ENCODE measurements at regions not wholly inside any gene's neighbourhood (a gene's known extent, or its start where the extent isn't known, plus 50 kb on each side); places are given as distances from the start of the nearest gene placed in this dataset.

DNA sequence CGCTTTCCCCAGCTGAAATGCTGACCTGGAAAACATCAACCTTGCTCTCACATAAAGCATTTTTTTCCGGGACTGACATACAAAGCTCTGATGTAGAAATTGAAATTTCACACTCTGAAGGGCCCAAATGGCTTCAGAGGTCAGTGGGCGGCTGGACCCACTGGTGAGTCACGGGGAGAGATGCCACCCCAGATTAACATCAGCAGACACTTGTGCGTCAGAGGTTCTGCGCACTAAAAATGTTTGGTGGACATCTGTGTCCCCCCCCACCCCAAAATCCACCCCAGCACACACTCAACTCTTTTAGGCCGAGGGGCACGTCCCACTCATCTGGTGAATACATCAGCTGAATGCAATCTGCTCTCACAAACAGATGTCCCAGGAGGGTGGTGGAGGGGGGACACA lies 208.9 kb downstream of the ASB1 start:
- no peak for DNase-seq (ENCODE audit: low read depth, low spot score)

GRCh38 chr2:238636269-238637073 lies 209.7 kb downstream of the ASB1 start:
- peak; percentile 41 for DNase-seq (ENCODE audit: low read depth, low spot score)

- no peak for DNase-seq (ENCODE audit: low read depth, low spot score)
These were observed 209.5 kb upstream of the TWIST2 start for GRCh38 chr2:238638100-238638981.

- DNase-seq (ENCODE audit: low read depth, low spot score) = no peak
These were observed 208.8 kb upstream of the TWIST2 start for GRCh38 chr2:238638982-238639628.

DNA sequence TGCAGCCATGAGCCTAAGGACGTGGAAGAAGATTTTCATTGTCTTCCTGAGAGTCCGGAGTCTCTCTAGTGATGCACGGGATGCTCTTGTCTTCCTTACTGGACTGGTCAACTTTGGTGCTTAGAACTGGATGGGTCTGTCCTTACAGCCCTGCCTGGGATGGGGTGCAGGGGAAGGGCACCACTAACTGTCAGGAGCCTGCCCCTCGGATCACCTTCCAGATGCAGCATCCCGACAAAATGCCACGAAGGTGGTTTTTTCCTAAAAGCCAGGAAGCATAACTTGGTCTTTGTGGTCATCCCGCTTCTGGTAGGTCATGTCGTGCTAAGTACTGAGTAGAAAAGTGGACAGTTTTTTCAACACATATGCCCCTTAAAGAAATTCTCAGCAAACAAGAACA lies 207.4 kb upstream of the TWIST2 start:
- DNase-seq (ENCODE audit: low read depth, low spot score) = no peak

GRCh38 chr2:238642973-238643372 lies 204.9 kb upstream of the TWIST2 start:
- no peak for DNase-seq (ENCODE audit: low read depth, low spot score)

- no peak for DNase-seq (ENCODE audit: low read depth, low spot score)
These were observed 204.4 kb upstream of the TWIST2 start for GRCh38 chr2:238643400-238643907.

- DNase-seq (ENCODE audit: low read depth, low spot score) = peak; percentile 62
These were observed 203.5 kb upstream of the TWIST2 start for GRCh38 chr2:238644095-238645081.

GRCh38 chr2:238645095-238645494 lies 202.8 kb upstream of the TWIST2 start:
- DNase-seq (ENCODE audit: low read depth, low spot score) = no peak

DNA sequence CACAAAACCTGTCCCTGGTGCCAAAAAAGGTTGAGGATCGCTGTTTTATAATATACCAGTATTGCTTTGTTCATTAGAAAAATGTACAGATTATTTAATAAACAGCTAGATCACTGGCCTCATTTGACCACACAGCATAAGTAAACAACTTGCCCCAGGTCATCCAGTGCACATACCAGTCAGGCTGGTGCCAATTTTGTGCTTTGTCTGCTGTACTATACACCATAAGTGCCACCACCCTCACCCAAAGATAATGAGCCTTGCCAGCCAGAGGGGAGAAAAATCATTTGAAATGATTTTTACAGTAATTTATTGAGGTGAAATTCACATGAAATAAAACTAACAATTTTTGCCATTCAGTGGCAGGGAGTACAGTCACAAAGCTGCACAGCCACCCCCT lies 202.2 kb upstream of the TWIST2 start:
- DNase-seq (ENCODE audit: low read depth, low spot score) = no peak

DNA sequence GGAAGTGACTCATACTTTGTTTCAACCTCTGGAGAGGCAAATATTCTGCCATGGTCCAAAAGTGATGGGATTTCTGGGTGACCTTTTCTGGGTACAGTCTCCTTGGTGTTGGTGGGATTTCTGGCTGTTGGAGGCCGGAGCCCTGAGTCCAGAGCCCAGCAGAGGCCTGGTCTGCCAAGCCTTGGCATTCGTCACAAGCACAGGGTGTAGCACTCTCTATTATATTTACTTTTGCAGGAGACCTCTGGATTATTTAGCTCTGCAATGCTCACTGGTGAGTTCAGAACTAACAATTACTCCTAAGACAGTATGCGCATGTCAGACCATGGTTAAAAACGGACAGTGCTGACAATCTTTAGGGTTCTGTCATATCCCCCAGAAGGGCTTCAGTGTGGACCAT lies 201.6 kb upstream of the TWIST2 start:
- no peak for DNase-seq (ENCODE audit: low read depth, low spot score)

DNA sequence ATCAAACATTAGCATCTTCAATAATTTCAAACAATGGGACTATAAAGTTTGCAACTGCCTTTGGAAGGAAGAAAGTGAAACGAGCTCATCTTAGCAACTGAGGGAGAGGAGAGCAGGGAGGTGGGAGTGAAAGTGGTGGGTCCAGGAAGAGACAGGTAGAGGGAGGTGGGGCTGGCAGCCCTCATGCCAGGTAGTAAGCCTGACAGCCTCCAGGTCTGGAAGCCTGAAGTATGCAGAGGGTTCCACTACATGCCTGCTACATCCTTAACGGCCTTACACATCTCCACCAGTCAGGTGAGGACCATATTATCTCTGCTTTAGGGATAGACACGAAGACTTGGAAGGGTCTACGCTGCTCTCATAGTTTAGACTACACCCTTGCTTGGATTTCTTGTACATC lies 201.1 kb upstream of the TWIST2 start:
- no peak for DNase-seq (ENCODE audit: low read depth, low spot score)

- DNase-seq (ENCODE audit: low read depth, low spot score) = no peak
These were observed 198.8 kb upstream of the TWIST2 start for GRCh38 chr2:238649123-238649522.

- no peak for DNase-seq (ENCODE audit: low read depth, low spot score)
These were observed 197.9 kb upstream of the TWIST2 start for GRCh38 chr2:238649936-238650518.

- DNase-seq (ENCODE audit: low read depth, low spot score) = no peak
These were observed 197.3 kb upstream of the TWIST2 start for GRCh38 chr2:238650536-238650935.

- DNase-seq (ENCODE audit: low read depth, low spot score) = no peak
These were observed 196.4 kb upstream of the TWIST2 start for GRCh38 chr2:238651306-238652052.

DNA sequence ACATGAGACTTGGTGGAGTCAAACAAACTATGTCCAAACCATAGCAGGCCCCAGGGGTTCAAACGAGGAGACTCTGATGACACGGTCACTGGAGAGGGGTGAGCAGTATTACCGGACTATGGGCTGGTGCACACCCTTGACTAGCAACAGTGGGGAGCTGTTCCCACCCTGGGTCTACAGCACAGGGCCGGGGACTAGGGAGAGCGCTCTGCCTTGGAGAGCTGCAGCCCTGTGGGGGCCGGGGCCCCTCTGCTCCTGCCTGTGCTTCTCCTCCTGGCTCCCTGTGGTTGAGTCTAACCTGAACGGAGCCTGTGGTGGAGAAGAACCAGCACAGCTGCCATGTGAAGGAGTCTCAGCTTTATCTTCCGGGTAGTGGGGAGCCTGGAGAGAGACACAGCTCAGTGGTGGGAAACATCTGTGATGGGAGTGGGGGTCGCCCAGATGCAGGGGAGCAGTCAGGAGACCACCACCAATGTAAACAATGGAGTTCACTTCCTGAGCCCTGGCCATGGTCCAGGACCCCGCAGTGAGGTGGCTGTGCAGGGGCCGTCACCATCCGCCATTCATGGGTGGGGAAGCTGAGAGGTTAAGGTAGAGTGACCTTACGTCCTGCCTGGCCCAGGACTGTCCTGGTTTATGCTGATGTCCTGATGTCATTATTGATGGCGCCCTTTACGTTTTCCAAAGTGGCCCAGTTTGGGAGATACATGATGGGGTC lies 195.7 kb upstream of the TWIST2 start:
- no peak for DNase-seq (ENCODE audit: low read depth, low spot score)

GRCh38 chr2:238652771-238653157 lies 195.1 kb upstream of the TWIST2 start:
- DNase-seq (ENCODE audit: low read depth, low spot score) = no peak

DNA sequence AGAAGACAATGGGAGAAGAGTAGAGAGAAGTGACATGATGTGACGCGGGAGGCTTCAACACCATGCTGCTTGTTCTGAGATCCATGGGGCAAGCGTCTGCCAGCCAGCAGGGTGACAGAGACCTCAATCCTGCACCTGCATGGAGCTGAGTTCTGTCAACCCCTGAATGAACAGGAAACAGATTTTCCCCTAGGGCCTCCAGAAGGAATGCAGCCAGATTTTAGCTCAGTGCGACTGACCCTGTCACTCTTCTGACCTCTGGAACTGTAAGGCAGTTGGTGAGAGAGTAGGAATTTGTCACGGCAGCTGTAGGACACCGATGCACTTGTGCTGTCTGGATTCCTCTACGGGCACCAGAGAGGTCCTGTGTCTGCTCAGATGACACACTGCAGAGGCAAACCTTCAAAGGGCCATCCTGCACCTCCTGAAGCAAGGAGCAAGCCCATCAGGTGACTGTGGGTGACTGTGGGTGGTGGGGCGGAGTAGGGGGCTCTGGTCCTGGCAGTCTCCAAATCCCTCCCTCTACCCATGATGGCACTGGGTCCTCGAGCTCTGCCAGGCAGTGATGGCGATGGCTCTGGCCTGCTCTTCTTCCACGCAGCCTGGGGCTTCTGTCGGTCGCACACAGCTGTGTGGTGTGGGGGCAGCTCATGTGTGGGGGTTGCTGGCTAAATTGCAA lies 194.3 kb upstream of the TWIST2 start:
- DNase-seq (ENCODE audit: low read depth, low spot score) = no peak
